ENCODE measurements at regions not wholly inside any gene's neighbourhood (a gene's known extent, or its start where the extent isn't known, plus 50 kb on each side); places are given as distances from the start of the nearest gene placed in this dataset.
"Not testable (repeated sequence)": the region's sequence is repeated elsewhere in the genome, so short reads cannot be mapped to it uniquely, and the experiment has no call there.

DNA sequence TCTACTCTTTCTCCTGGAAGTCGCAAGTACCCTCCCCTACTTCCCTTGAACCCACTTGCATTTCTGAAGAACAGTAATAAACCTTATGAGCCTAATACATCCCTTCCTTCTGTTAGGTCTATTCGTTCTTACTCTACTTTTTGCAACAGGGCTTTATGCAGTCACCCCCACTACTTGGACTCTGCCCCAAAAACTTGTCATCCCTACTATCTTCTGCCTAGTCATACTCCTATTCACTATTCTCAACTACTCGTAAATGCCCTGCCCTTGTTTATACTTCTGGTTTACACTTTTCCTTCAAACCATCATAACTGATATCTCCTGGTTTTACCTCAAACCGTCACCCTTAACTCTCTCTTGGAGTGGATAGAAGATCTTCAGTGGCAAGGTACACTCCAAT is 55.2 kb upstream of the SLIT2 start:
- DNase-seq (ENCODE audit: low read depth in 3 of 3) = no peak

DNA sequence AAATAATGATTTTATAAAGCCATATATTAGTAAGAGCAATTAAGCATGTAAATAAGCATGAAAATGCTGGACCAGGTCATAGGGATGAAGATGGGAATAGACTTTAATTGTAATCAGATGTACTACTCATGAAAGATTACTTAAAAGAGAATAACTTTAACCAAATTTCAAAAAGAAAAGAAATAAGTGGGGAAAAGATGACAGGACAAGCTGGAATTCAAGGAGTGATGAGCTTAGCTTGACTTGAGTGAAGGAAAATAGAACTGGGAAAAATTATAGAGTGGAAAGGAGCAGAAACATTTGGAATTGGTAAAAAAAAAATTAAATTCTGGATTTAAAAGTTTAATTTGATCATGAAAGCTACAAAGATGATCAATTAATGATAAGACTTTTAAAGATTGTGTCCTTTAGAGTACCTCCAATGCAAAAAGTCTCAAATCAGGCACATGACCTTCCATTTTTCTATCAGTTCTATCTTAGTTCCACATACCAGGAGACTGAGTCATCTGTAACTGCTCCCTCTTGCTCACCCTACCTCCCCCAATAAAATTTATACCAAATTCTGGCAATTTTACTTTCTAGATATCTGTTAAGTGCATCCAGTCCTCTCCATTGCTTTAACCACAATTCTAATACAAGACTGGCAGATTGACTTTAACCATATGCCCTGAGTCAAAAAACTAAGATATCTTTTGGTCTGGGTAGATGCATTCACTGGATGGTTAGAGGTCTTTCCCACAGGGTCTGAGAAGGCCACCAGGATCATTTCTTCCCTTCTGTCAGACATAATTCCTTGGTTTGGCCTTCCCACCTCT is 56.4 kb upstream of the SLIT2 start:
- DNase-seq (ENCODE audit: low read depth in 3 of 3) = no peak

DNA sequence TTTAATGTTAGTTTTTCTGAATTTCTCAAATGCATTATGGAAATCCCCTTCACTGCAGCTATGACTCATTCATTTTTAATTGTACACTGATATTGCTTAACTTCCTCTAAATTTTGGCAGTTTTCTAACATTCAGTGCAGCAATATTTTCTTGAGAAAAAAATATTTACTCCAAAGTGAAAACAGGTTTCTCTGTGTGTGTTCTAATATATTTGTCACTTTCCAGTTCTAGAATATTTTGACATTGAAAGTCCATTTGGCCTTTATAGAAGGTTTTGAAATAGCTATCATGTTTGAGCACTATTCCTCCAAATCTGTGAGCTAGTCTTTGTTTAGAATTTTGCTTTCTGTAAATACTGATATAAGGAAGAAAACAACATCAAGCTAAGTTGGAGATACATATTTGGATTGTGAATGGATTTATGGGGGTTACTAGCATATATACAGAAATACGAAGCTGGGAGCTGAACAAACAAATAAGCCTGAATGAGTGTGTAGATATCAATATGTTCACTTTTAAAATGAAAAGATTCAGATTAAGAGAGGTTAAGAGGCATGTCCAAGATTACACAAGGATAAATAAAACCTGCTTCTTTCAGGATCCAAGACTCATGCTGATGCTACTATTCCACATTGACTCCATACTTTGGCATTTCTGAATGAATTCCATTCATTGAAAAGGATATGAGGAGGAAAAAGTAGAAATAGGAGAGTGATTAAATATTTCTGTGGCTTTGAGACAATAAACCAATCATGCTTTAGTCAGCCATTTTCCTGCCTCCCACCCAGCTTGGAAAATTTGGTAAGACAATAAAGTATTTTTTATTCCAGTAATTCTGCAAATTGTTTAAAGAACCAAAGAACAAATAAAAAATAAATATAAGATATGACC is 57.3 kb upstream of the SLIT2 start:
- DNase-seq (ENCODE audit: low read depth in 3 of 3) = no peak

DNA sequence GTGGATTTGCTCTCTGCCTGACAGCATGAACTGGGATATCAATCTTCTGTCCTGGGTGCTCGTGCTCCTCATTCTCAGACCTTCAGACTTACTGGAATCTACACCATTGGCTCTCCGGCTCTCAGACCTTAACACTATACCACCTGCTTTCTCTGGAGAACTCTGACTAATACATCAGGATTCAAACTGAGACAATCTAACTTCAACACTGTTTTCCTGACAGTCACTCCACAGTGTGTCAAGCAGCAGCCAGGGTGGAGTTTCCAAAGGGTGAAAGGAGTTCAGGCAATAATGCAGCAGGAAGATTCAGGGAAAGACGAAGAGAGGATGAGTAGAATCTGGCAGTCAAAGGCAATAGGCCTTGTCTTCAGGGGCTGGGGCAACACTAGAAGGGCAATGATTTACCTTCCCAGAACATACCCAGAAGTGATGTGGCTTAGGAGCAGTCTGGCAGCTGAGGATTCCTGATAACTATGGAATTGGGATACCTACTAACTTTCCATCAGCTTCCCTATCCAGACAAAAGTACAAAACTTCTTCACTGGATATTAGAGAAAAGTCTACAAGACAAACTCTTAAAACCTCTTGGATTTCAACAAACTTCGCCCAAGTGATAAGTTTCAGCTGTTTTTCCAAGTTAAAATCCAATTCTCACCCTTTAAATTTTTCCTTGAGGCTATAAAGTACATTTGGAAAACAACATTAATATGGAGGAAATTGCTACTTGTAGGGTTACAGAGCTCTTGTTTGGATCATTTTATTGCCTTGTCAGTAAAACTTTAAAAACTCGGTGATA is 58.4 kb upstream of the SLIT2 start:
- no peak for DNase-seq (ENCODE audit: low read depth in 3 of 3)

DNA sequence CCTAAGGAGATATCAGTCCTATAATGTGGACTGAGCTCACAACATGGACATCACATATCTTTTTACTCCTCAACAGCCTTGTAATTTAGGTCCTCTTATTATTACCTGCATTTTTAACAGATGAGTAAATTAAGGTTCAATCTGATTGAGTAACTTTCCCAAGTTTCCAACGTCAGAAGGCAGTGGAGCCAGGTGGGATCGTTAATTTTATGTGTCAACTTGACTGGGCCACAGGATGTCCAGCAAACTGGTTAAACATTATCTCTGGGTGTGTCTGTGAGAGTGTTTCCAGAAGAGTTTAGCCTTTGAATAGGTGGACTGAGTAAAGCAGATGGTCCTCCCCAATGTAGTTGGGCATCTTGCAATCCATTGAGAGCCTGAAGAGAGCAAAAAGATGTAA is 59.0 kb upstream of the SLIT2 start:
- no peak for DNase-seq (ENCODE audit: low read depth in 3 of 3)

DNA sequence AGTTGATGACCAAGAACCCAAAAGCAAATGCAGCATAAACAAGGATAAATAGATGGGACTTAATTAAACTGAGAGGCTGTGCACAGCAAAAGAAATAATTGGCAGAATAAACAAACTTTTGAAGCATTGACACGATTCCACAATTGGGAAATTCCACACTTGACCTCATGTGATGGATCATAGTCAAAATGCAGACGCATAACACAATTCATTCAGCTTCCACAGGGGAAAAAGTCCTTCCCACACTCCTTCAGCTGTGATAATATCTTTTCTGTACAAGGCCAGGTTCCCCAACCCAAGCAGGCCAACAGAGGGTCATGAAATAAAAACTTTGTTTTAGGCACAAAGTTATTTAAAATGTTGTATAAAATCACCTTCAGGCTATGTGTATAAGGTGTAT is 66.6 kb upstream of the SLIT2 start:
- DNase-seq (ENCODE audit: low read depth in 3 of 3) = no peak

DNA sequence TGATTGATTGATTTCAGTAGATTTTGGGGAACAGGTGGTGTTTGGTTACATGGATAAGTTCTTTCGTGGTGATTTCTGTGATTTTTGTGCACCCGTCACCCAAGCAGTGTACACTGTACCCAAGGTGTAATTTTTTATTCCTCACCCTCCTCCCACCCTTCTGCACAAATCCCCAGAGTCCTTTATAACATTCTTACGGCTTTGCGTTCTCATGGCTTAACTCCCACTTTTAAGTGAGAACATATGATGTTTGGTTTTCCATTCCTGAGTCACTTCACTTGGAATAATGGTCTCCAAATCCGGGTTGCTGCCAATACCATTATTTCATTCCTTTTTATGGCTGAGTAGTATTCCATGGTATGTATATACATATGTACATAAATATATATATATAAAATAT is 68.6 kb upstream of the SLIT2 start:
- DNase-seq (ENCODE audit: low read depth in 3 of 3) = not testable (repeated sequence)

DNA sequence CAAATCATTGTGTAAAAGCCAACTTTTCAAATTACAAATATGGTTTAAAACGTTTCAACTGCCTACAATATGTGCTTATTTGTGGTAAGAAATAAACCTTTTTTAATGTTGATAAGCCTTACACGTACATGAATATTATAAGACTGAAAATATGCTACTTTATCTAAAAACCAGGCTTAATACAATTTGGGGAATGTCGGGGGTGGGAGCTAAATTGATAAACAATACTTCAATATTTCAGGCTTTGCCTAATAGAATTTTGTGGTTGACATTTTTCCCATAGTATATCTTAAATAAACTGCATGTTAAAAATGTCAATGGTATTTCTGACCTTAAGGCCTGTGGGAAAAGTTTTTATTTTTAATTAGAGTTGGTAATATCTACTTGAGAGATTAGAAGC is 69.8 kb upstream of the SLIT2 start:
- no peak for DNase-seq (ENCODE audit: low read depth in 3 of 3)

DNA sequence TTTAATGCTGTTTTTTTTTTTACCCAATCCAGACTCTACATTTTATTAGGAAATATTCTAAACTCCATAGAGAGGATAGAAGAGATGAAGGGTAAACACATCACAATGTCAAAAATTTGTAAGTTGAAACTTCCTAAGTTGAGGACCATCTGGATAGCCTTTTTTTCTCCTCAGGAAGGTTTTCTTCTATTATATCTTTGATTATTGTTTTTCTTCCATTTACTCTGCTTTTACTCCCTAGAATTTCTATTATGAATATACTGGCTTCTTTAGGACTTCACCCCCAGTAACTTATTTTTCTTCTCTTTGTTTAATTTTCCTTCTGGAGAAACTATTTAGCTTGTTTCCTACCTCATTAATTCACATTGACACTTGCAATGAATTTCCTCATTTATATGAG is 71.2 kb upstream of the SLIT2 start:
- no peak for DNase-seq (ENCODE audit: low read depth in 3 of 3)

DNA sequence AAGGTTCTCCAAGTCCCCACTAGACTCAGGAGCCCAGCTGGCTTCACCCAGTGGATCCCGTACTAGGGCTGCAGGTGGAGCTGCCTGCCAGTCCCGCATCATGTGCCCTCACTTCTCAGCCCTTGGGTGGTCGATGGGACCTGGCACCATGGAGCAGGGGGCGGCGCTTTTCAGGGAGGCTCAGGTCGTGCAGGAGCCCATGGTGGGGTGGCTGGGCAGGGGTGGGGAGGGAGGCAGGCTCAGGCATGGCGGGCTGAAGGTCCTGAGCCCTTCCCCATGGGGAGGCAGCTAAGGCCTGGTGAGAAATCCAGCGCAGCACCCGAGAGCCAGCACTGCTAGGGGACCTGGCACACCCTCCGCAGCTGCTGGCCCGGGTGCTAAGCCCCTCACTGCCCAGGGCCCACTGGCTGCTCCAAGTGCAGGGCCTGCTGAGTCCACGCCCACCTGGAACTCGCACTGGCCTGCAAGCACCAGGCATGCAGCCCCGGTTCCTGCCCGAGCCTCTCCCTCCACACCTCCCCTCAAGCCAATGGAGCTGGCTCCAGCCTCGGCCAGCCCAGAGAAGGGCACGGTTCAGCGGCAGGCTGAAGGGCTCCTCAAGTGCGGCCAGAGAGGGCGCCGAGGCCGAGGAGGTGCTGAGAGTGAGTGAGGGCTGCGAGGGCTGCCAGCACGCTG is 72.7 kb upstream of the SLIT2 start:
- no peak for DNase-seq (ENCODE audit: low read depth in 3 of 3)

DNA sequence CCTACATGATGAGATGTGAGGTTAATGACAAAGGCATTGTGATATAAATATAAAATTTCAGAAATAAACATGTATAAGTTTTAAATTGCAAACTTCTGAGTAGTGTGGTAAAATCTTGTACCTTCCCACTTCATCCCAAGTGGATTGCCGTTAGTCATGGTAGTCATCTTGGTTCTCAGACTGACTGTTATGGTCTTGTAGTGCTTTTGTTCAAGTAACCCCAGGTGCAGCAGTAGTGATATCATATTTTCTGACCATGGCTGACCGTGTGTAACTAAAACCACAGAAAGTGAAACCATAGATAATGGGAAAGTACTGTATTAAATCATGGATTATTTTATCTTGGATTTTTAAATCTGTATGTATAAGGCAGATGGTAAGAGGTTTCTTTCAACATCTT is 74.8 kb upstream of the SLIT2 start:
- DNase-seq (ENCODE audit: low read depth in 3 of 3) = no peak

DNA sequence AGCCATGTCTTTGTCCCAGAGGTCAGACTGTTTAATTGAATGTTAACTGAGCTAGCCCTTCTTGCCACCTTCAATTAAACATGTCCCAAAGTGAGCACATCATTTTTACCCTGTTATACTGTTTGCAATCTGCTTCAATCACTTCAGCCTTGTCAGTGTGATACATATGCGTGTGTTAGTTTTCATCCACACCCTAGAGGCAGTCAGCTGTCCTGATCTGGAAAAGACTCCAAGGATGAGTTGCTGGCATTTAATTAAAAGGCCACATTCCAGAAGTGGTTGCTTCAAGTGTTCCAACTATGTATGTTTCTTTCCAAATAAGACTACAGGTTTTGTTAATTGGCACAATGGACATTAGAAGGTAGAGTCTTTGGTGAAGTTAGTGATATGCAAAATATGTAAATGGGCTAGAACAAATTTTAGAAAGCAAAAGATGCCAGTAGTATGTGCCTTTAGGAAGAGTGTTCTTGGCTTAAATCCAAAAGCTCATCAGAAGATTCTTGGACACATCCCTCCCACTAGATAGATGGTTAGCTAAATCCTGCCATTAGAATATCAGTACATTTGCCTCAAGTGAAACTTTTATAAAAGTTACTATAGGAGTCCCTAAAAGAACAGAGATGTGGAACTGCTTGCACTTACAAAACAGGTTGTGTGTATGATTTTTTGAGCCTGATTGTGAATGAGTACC is 79.5 kb upstream of the SLIT2 start:
- no peak for DNase-seq (ENCODE audit: low read depth in 3 of 3)

DNA sequence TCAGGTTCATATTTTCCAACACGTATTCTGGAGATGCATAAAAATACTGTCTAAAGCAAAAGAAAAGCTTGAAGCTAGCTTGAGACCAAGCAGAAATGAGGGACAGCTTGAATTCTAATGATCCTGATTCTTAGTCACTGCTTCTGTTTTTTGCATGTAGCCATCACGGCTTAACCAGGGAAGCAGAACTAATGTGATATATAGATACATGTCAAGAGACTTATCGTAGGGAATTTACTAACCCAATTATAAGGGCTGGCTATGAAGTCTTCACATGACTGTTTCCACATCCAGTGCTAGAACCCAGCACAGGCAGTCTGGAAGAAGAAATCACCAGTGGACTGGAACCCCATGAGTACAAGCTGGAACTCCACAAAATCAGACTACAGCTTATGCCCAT is 85.2 kb upstream of the SLIT2 start:
- DNase-seq (ENCODE audit: low read depth in 3 of 3) = no peak

DNA sequence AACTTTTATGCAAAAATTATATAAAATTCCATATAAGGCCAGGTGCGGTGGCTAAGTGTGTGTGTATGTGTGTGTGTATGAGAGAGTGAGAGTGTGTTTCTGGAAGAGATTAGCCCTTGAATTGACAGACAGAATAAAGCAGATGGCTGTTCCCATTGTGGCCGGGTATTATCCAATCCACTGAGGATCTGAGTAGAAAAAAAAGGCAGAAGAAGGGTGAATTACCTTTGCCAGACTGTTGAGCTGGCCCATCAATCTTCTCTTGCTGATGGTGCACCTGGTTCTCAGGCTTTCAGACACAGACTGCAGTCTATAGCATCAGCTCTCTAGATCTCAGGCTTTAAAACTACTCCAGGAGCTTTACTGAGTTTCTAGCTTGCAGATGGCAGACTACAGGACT is 92.2 kb upstream of the SLIT2 start:
- no peak for DNase-seq (ENCODE audit: low read depth in 3 of 3)

DNA sequence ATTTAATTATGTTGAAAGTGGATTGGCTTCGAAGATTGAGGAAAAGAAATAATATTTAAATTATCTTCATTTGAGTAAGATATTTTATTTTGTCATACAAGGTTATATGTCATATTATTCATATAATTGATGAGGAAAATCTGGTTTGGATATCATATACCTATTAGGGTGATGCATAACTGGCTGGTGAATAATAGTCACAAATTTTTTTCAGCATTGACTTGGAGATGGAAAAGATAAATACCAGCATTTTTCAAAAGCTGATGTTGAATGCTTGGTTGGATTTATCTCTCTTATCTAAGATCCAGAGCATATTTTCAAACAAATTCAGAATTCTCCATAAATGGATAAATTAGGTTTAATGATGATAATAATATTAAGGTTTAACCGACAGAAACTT is 93.5 kb upstream of the SLIT2 start:
- DNase-seq (ENCODE audit: low read depth in 3 of 3) = no peak

DNA sequence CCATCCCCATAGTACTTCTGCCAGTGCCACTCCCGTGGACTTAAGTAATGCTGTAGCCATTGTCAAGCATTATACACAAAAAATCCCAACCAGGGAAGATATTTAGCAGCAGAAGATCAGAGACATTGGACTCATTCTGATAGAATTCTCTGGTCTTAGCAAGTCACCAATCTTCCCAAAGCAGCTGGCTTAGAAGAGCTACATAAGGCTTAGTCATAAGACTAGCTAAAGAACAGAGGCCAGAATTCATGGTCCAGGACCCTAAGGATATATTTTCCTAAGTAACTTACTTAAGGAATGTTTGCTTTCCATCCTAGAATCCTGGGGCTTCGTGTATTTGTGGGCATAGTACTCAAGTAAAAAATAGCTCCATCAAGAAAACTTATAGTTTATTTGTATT is 100.3 kb upstream of the SLIT2 start:
- no peak for DNase-seq (ENCODE audit: low read depth in 3 of 3)

DNA sequence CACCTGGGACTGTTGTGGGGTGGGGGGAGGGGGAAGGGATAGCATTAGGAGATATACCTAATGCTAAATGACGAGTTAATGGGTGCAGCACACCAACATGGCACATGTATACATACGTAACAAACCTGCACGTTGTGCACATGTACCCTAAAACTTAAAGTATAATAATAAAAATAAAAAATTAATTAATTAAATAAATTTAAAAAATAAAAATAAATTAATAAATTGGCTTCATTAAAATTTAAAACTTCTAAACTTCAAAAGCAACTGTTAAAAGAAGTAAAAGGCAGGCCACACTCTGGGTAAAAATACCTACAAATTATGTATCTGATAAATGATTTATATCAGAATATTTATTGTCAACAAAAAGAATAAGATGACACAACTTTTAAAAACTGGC is 102.6 kb upstream of the SLIT2 start:
- DNase-seq (ENCODE audit: low read depth in 3 of 3) = not testable (repeated sequence)

DNA sequence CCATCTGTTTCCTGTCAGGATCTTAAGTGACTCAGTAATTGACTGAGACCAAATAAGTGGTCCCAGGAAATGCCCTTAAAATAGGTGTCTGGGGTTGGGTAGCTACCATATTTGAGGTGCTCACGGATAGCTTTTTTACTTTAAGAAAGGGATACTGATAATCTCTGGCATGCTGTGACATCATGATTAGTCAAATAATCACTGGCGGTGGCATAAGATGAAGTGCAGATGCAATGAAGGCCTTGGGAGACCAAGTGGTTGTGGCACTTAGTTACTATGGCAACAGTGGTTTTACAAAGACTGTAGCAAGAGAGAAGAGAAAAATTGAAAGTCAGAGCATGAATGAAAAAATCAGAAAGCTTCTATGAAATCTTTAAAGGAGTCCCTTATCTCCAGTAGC is 114.5 kb upstream of the SLIT2 start:
- no peak for DNase-seq (ENCODE audit: low read depth in 3 of 3)

DNA sequence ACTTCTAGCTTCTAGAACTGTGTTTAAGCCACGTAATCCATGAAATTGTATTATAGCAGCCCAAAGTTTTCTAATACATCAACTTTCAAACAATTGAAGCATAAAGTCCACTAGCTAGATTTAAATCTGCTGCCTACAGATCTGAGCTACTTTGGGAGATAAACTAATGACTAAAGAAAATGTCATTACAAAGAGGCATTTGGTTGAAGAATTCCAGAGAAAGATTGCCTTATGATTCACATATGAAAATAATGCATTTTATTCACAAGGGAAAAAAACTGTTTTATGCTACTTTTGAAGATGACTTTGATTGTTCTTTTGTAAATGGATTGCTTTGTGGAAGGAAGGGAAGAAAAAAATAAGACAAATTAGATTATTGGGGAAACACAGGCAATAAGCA is 124.1 kb upstream of the SLIT2 start:
- no peak for DNase-seq (ENCODE audit: low read depth in 3 of 3)

DNA sequence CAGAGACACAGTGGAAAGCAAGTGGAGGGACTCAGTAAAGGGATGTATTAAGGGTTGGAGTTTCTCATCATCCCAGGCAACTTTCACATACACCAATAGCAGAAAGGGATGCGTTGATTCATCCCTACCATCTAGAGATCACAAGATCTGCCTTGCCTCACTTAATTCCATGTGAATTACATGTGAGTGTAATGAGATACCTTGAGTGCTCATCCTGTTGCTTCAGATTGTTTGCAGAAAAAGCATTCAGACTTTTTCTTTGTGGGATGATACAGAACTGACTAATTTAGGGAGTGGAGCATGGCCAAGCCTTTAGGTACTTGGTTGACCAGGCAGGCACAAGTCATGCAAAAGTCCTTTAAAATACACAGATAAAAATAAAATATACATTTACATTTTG is 124.8 kb upstream of the SLIT2 start:
- DNase-seq (ENCODE audit: low read depth in 3 of 3) = no peak

DNA sequence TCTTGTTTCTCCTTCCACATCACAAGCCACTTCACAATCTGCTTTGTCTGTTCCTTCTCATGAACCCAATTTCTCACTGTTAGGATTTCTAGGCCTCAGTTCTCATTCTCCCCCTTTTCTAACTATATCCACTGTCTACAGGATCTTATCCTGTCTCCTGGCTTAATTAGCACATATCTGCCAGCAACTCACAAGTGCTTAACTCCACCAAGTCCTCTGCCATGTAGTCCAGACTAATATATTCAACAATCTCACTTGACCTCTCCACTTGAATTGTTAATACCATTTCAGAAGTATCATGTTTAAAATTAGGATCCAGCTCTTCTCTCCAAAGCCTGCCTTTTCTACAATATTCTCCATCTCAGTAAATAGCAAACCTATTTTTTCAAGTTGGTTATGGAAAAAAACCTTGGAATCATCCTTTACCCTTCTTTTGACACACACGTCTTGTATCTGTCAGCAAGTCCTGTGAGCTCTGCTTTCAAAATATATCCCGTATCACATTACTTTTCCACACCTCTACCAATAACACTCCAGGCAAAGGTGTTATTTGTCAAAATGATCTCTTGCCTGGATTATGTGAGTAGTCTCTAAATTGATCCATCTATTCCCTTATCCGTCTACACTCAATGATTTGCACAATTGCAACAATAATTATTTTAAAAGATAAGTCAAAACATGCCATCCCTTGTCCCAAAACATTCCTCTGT is 127.2 kb upstream of the SLIT2 start:
- DNase-seq (ENCODE audit: low read depth in 3 of 3) = no peak
